ENCODE measurements at regions not wholly inside any gene's neighbourhood (a gene's known extent, or its start where the extent isn't known, plus 50 kb on each side); places are given as distances from the start of the nearest gene placed in this dataset.

- no peak for TF ChIP-seq CTCF (IDR thresholded peaks at IDR 0.05)
- TF ChIP-seq EZH2 (IDR thresholded peaks at IDR 0.05; ENCODE audit: borderline replicate concordance, insufficient read depth, low read depth, low read length, poor library complexity, severe bottlenecking) = no peak
Measured at GRCh38 chr14:27485193-27485592, 887.4 kb upstream of the NOVA1 start.
